Fibroblast of lung (primary cell): ENCODE measurements at regions not wholly inside any gene's neighbourhood (a gene's known extent, or its start where the extent isn't known, plus 50 kb on each side); places are given as distances from the start of the nearest gene placed in this dataset.

ENCODE experiments used
- CTCF ChIP-seq, 2 donors: IDR thresholded peaks in 1 of 2; conservative IDR thresholded peaks in 1 of 2; 1 replicate in 1 of 2; 2 replicates in 1 of 2; pipeline ENCODE4 v1.5.1; 2011 to 2012; ENCODE audit warnings: low read length in 2 of 2, control low read depth in 1 of 2, inconsistent platforms in 1 of 2, low read depth in 1 of 2, mild to moderate bottlenecking in 1 of 2
- EZH2 ChIP-seq: IDR thresholded peaks from 2 replicates; pipeline ENCODE4 v1.5.1; 2012; ENCODE audit warnings: low read length, control low read depth, mild to moderate bottlenecking; ENCODE audit errors: missing control alignments

GRCh38 chr3:82707035-82707434, 945.6 kb upstream of the GBE1 start:
- TF ChIP-seq EZH2: no peak
- no peak for TF ChIP-seq CTCF (conservative IDR thresholded peaks at IDR 0.05 in 1 of 2, IDR thresholded peaks at IDR 0.05 in 1 of 2; ENCODE audit: low read depth in 1 of 2, low read length in 2 of 2)
